ENCODE measurements at regions not wholly inside any gene's neighbourhood (a gene's known extent, or its start where the extent isn't known, plus 50 kb on each side); places are given as distances from the start of the nearest gene placed in this dataset.

- TF ChIP-seq POLR2AphosphoS5 (IDR thresholded peaks at IDR 0.05; ENCODE audit: low read depth, low read length) (no peak), TAF1 (IDR thresholded peaks at IDR 0.05; ENCODE audit: borderline replicate concordance, insufficient read depth, low read length) (no peak), REST (IDR thresholded peaks at IDR 0.05; ENCODE audit: insufficient read depth in 1 of 2, low read depth in 2 of 2, low read length in 2 of 2) (no peak), SIN3A (IDR thresholded peaks at IDR 0.05; ENCODE audit: borderline replicate concordance, insufficient read depth, low read length) (no peak)
These were observed 123.4 kb upstream of the RFC3 start for GRCh38 chr13:33694546-33694945.
